NCI-H748 treated with DMSO at 0.1 percent for 48 hours (cell line): ENCODE measurements at regions not wholly inside any gene's neighbourhood (a gene's known extent, or its start where the extent isn't known, plus 50 kb on each side); places are given as distances from the start of the nearest gene placed in this dataset.
"Not testable (repeated sequence)": the region's sequence is repeated elsewhere in the genome, so short reads cannot be mapped to it uniquely, and the experiment has no call there.

Source experiments
- DNase-seq: peaks from one replicate; lab custom pipeline; 2025; lab: John Stamatoyannopoulos, UW

GRCh38 chr6:119726912-119727311, 377.4 kb upstream of the MAN1A1 start:
- DNase-seq: not testable (repeated sequence)

GRCh38 chr6:119726086-119726485, 376.5 kb upstream of the MAN1A1 start:
- no peak for DNase-seq

- DNase-seq: no peak
Measured at GRCh38 chr6:119720160-119720559, 370.6 kb upstream of the MAN1A1 start.

- no peak for DNase-seq
Measured at GRCh38 chr6:119717942-119718341, 368.4 kb upstream of the MAN1A1 start.

GRCh38 chr6:119716668-119717270, 367.2 kb upstream of the MAN1A1 start:
- no peak for DNase-seq

- no peak for DNase-seq
Measured at GRCh38 chr6:119713903-119714302, 364.3 kb upstream of the MAN1A1 start.

- no peak for DNase-seq
Measured at GRCh38 chr6:119686644-119687043, 337.1 kb upstream of the MAN1A1 start.

- DNase-seq: no peak
Measured at GRCh38 chr6:119686240-119686639, 336.7 kb upstream of the MAN1A1 start.

- DNase-seq: no peak
Measured at GRCh38 chr6:119683671-119684070, 334.1 kb upstream of the MAN1A1 start.

GRCh38 chr6:119683031-119683430, 333.5 kb upstream of the MAN1A1 start:
- peak; percentile 30 for DNase-seq

- DNase-seq: no peak
Measured at GRCh38 chr6:119678961-119679360, 329.4 kb upstream of the MAN1A1 start.

GRCh38 chr6:119677384-119677783, 327.8 kb upstream of the MAN1A1 start:
- DNase-seq: no peak

- no peak for DNase-seq
Measured at GRCh38 chr6:119676961-119677360, 327.4 kb upstream of the MAN1A1 start.

- DNase-seq: no peak
Measured at GRCh38 chr6:119676230-119676629, 326.7 kb upstream of the MAN1A1 start.

GRCh38 chr6:119673741-119674140, 324.2 kb upstream of the MAN1A1 start:
- DNase-seq: no peak

- peak; percentile 77 for DNase-seq
Measured at GRCh38 chr6:119672725-119673124, 323.2 kb upstream of the MAN1A1 start.

GRCh38 chr6:119671105-119671504, 321.5 kb upstream of the MAN1A1 start:
- no peak for DNase-seq

GRCh38 chr6:119669221-119669620, 319.7 kb upstream of the MAN1A1 start:
- no peak for DNase-seq

- DNase-seq: not testable (repeated sequence)
Measured at GRCh38 chr6:119665432-119665831, 315.9 kb upstream of the MAN1A1 start.

GRCh38 chr6:119661628-119662027, 312.1 kb upstream of the MAN1A1 start:
- DNase-seq: no peak

- no peak for DNase-seq
Measured at GRCh38 chr6:119661078-119661477, 311.5 kb upstream of the MAN1A1 start.

GRCh38 chr6:119658917-119659316, 309.4 kb upstream of the MAN1A1 start:
- no peak for DNase-seq

GRCh38 chr6:119655124-119655523, 305.6 kb upstream of the MAN1A1 start:
- DNase-seq: no peak

GRCh38 chr6:119653329-119653728, 303.8 kb upstream of the MAN1A1 start:
- DNase-seq: no peak

GRCh38 chr6:119649531-119649930, 300.0 kb upstream of the MAN1A1 start:
- DNase-seq: no peak
